Right lung (tissue), 2 donors: ENCODE measurements at regions not wholly inside any gene's neighbourhood (a gene's known extent, or its start where the extent isn't known, plus 50 kb on each side); places are given as distances from the start of the nearest gene placed in this dataset.

ENCODE experiments used
- DNase-seq, 2 donors: peaks; one replicate each; pipeline ENCODE4 v3.0.0-alpha.2; 2013

DNA sequence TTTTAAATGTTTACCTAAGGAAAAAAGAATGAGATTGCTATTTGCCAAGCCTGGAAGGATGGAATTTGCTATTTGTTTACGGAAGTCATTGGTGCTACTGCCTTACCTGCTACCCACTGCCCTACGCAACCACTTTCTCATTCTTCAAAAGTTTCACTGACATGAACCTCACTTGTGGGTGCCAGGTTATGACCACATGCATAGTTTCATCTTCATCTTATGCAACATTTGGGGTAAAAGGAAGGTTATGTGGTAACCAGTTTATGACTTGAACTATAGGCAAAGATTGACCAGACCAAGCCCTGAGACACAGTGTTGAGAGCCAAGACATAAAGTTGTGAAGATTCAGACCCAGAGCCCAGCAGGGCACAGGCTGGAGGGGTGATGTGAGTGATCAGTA is 142.5 kb downstream of the LACC1 start:
- no peak for DNase-seq

- DNase-seq: no peak
Measured at GRCh38 chr13:44024167-44024845, 144.6 kb downstream of the LACC1 start.

DNA sequence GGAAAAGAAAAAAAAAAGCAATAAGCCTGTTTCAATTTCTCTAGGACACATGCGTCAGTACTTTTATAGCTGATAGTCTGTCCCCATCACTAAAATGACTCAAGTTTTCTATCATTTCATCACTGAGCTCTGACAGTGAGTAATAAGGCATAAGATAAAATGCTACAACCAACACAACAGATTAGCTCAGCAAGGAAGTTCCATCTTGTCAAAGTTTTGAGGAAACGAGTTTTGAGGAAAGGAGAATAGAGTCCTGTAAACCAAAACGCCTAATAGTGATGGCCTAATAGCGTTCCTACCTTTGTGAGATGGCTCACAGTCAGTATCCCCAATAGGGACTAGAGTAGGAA is 145.1 kb downstream of the LACC1 start:
- DNase-seq: no peak

GRCh38 chr13:44026194-44026593 is 146.5 kb downstream of the LACC1 start:
- DNase-seq: no peak

DNA sequence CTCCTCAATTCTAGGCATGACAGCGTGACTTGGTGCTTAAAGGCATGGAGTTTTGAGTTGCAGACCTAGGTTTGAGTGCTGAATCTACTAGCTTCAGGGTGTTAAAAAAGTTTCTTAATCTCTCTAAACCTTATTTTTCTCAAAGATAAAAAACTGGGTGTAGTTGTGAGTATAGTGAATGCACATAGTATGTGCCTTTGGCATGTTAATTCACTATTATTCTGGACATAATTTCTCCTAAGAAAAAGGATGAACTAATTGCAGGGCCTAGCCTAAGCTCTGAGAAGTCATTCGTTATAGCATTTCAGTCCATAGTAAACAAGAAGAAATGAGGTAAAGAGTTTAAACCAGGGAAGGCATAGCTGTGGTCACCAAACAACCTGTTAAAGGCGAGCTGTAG is 149.0 kb downstream of the LACC1 start:
- DNase-seq: no peak

GRCh38 chr13:44030615-44031014 is 150.9 kb downstream of the LACC1 start:
- DNase-seq: no peak

DNA sequence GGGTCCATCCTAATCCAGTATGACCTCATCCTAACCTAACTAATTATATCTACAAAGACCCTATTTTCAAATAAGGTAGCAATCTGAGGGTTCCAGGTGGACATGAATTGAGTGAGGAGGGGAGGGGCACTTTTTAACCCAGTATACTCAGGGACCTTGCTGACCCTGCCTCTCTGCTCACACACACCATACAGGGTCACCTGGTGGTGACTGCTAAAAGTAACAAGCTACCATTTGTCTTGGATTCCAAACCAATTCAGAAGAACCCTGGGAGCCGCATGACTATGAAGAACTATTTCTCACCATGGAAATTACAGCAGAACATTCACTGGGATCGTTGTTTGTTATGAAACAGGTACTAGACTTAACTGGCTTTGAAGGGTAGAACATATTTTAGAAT is 151.9 kb downstream of the LACC1 start:
- DNase-seq: no peak

- DNase-seq: no peak
Measured at GRCh38 chr13:44032802-44033201, 153.1 kb downstream of the LACC1 start.

GRCh38 chr13:44035400-44035799 is 155.7 kb downstream of the LACC1 start:
- DNase-seq: no peak

DNA sequence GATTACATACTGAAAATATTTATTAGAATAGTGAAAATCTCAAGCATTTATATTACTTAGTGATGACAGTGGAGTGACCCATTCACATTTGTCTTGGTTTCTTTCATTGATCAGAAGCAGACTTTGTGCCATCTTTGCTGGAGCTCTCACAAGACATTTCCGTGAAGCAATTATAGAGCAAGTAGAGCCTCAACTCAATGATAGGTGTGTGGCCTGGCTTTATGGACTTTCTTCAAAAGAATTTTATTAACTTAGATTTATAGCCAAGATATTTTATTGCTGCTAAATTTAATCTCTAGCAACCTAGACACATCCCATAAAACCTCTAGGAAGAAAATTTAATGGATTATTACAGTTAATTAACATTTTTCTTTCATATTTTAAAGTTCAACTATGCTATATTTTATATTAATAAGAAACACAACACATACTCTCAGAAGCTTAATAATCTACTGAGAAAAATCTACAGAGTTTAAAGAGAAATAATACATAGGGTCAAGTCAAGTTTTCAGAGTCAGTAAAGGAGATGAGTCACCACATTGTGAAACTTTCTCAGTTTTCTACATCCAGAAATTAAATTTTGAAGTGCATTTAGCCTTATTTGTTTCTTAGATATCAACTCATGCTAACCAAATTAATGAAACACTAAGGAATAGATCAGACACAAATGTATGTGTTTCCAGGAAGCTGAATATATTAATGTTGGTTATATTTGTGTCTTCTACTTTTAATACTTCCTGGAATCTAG is 160.5 kb downstream of the LACC1 start:
- no peak for DNase-seq

- no peak for DNase-seq
Measured at GRCh38 chr13:44040818-44041100, 161.1 kb downstream of the LACC1 start.

DNA sequence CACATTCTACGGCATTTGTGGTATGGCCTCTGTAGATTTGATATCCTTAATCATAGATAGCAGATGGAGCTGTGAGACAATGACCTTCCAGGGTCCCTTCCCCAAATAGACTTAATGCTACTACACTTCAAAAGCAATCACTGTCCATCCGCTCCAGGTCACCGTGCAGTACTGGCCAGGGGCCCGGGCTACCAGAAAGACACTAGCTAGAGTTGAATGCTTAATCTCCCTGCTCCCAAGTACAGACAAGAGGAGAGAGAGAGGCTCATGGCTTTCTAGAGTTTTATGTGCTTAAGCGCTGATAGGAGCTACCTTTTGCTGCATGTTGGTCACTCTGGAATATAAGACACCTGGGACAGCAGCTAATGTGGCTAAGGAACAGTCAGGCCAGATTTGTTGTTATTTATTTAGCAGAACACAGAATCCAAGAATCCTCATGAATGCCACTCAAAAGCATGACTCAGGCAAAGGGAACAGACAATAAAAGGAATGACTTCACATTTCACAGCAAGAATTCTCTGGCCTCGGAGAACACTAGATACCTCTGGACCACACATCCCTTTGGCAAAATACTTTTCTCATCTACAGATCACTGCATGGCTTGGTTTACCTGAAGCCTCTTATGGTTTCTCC is 165.0 kb downstream of the LACC1 start:
- no peak for DNase-seq

GRCh38 chr13:44045180-44045562 is 165.5 kb downstream of the LACC1 start:
- DNase-seq: no peak

DNA sequence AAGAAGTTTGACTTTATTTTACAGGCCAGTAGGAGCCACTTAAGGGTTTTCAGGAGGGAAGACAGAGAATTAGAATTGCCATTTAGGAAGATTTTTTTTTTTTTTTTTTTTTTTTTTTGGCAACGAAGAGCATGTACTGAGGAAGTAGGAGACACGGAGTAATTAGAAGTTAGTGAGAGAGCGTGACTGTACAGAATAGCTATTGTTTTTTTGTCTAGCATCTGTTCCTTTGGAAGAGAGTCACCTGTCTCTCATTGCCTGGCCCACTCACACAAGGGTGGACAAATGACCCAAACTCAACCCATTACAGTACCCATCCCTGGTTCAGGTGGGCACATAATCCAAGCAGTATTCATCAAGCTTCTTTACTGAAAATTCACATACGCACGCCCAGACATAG is 166.7 kb downstream of the LACC1 start:
- DNase-seq: no peak

DNA sequence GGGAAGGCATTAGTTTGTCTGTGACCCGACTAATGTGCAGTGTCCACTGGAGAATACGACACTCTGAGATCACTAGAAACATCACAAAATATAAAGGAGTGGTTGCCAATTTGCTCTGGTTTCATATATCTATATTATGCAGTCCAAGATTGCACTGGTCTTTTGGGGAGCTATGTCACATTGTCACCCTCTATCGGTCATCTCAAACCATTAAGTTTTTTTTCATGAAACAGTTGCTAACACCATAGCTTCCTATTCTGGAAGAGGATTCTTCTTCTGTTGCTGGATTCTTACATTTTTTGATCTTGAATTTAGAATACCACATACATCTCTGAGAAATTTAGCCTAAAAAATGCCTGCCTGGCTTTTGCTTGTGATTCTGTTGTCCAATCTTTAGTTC is 168.6 kb downstream of the LACC1 start:
- DNase-seq: no peak

- no peak for DNase-seq
Measured at GRCh38 chr13:44049081-44049945, 169.6 kb downstream of the LACC1 start.

GRCh38 chr13:44050450-44051063 is 170.9 kb downstream of the LACC1 start:
- DNase-seq: no peak

- DNase-seq: no peak
Measured at GRCh38 chr13:44051405-44051804, 171.7 kb downstream of the LACC1 start.

GRCh38 chr13:44051918-44052675 is 172.4 kb downstream of the LACC1 start:
- DNase-seq: peak; percentile 27 to 50

- DNase-seq: peak; percentile 31 to 53
Measured at GRCh38 chr13:44052780-44053184, 173.1 kb downstream of the LACC1 start.

DNA sequence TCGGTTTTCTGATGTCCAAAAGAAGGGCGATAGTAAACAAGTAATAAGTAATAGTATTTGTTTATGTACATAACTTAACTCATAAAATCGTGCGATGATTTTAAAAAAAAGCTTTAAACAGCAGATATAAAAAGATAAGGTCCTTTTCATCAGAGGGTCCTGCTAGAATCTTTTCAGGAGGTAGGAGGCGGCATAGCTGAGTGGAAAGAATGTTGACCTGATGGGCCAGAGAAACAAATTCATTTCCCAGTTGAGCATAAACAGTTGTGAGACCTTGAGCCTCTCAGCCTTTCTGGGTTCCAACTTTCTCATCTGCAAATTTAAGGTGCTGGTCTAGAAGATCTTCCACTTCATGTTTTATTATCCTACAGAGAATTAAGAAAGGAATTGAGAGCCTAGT is 173.5 kb downstream of the LACC1 start:
- no peak for DNase-seq
